ENCODE measurements at regions not wholly inside any gene's neighbourhood (a gene's known extent, or its start where the extent isn't known, plus 50 kb on each side); places are given as distances from the start of the nearest gene placed in this dataset.

- no peak for TF ChIP-seq POLR2A (IDR thresholded peaks at IDR 0.05; ENCODE audit: low read depth, low read length)
- no peak for DNase-seq (ENCODE audit: insufficient read length, low spot score)
- no peak for FAIRE-seq
Measured at GRCh38 chr1:218677026-218677425, 331.9 kb downstream of the TGFB2 start.

- no peak for TF ChIP-seq POLR2A (IDR thresholded peaks at IDR 0.05; ENCODE audit: low read depth, low read length)
- no peak for FAIRE-seq
- no peak for DNase-seq (ENCODE audit: insufficient read length, low spot score)
Measured at GRCh38 chr1:218679391-218679790, 334.3 kb downstream of the TGFB2 start.

GRCh38 chr1:218679988-218680748 is 335.0 kb downstream of the TGFB2 start:
- no peak for DNase-seq (ENCODE audit: insufficient read length, low spot score)
- FAIRE-seq = no peak
- TF ChIP-seq POLR2A (IDR thresholded peaks at IDR 0.05; ENCODE audit: low read depth, low read length) = no peak

- DNase-seq (ENCODE audit: insufficient read length, low spot score) (no peak), FAIRE-seq (no peak)
- no peak for TF ChIP-seq POLR2A (IDR thresholded peaks at IDR 0.05; ENCODE audit: low read depth, low read length)
Measured at GRCh38 chr1:218683242-218683641, 338.1 kb downstream of the TGFB2 start.

GRCh38 chr1:218686258-218686657 is 341.1 kb downstream of the TGFB2 start:
- no peak for TF ChIP-seq POLR2A (IDR thresholded peaks at IDR 0.05; ENCODE audit: low read depth, low read length)
- FAIRE-seq = peak; percentile 30
- no peak for DNase-seq (ENCODE audit: insufficient read length, low spot score)

- FAIRE-seq (no peak), DNase-seq (ENCODE audit: insufficient read length, low spot score) (no peak)
- no peak for TF ChIP-seq POLR2A (IDR thresholded peaks at IDR 0.05; ENCODE audit: low read depth, low read length)
Measured at GRCh38 chr1:218686761-218687160, 341.6 kb downstream of the TGFB2 start.

GRCh38 chr1:218692808-218693207 is 347.7 kb downstream of the TGFB2 start:
- DNase-seq (ENCODE audit: insufficient read length, low spot score) (no peak), FAIRE-seq (no peak)
- TF ChIP-seq POLR2A (IDR thresholded peaks at IDR 0.05; ENCODE audit: low read depth, low read length) = no peak

GRCh38 chr1:218693599-218693998 is 348.5 kb downstream of the TGFB2 start:
- DNase-seq (ENCODE audit: insufficient read length, low spot score) = no peak
- no peak for FAIRE-seq
- no peak for TF ChIP-seq POLR2A (IDR thresholded peaks at IDR 0.05; ENCODE audit: low read depth, low read length)

- TF ChIP-seq POLR2A (IDR thresholded peaks at IDR 0.05; ENCODE audit: low read depth, low read length) = no peak
- FAIRE-seq = no peak
- no peak for DNase-seq (ENCODE audit: insufficient read length, low spot score)
Measured at GRCh38 chr1:218694085-218694484, 348.9 kb downstream of the TGFB2 start.

GRCh38 chr1:218694636-218695035 is 349.5 kb downstream of the TGFB2 start:
- TF ChIP-seq POLR2A (IDR thresholded peaks at IDR 0.05; ENCODE audit: low read depth, low read length) = no peak
- FAIRE-seq (no peak), DNase-seq (ENCODE audit: insufficient read length, low spot score) (no peak)

- TF ChIP-seq POLR2A (IDR thresholded peaks at IDR 0.05; ENCODE audit: low read depth, low read length) = no peak
- DNase-seq (ENCODE audit: insufficient read length, low spot score) (no peak), FAIRE-seq (no peak)
Measured at GRCh38 chr1:218695525-218695924, 350.4 kb downstream of the TGFB2 start.

- DNase-seq (ENCODE audit: insufficient read length, low spot score) (no peak), FAIRE-seq (no peak)
- TF ChIP-seq POLR2A (IDR thresholded peaks at IDR 0.05; ENCODE audit: low read depth, low read length) = no peak
Measured at GRCh38 chr1:218698141-218698540, 353.0 kb downstream of the TGFB2 start.

- DNase-seq (ENCODE audit: insufficient read length, low spot score) = no peak
- no peak for FAIRE-seq
- no peak for TF ChIP-seq POLR2A (IDR thresholded peaks at IDR 0.05; ENCODE audit: low read depth, low read length)
Measured at GRCh38 chr1:218699421-218699820, 354.3 kb downstream of the TGFB2 start.

GRCh38 chr1:218699865-218700264 is 354.7 kb downstream of the TGFB2 start:
- DNase-seq (ENCODE audit: insufficient read length, low spot score) (no peak), FAIRE-seq (no peak)
- no peak for TF ChIP-seq POLR2A (IDR thresholded peaks at IDR 0.05; ENCODE audit: low read depth, low read length)

GRCh38 chr1:218700666-218701065 is 355.5 kb downstream of the TGFB2 start:
- DNase-seq (ENCODE audit: insufficient read length, low spot score) (no peak), FAIRE-seq (no peak)
- TF ChIP-seq POLR2A (IDR thresholded peaks at IDR 0.05; ENCODE audit: low read depth, low read length) = no peak
